Left lung (tissue), 4 donors: ENCODE measurements at regions not wholly inside any gene's neighbourhood (a gene's known extent, or its start where the extent isn't known, plus 50 kb on each side); places are given as distances from the start of the nearest gene placed in this dataset.

Source experiments
- ATAC-seq: fragments of 200-7000 bp; cut with Tn5 transposase; one replicate; pipeline ENCODE4 v1.9.1; 2020; ENCODE audit warnings: moderate library complexity
- DNase-seq, 4 donors: peaks; one replicate each; pipeline ENCODE4 v3.0.0-alpha.2; 2013 to 2020
- H3K27ac ChIP-seq, 2 donors: fragments of 200-600 bp; sonication (generic) in 1 of 2; one replicate each; pipeline versions ENCODE4 v1.5.0 to v1.8.0; 2020 to 2021
- H3K27me3 ChIP-seq, 2 donors: fragments of 200-600 bp; sonication (generic) in 1 of 2; one replicate each; pipeline versions ENCODE4 v1.5.0 to v1.8.0; 2020 to 2021
- H3K36me3 ChIP-seq, 2 donors: fragments of 200-600 bp; sonication (generic) in 1 of 2; one replicate each; pipeline versions ENCODE4 v1.5.0 to v1.8.0; 2020 to 2021
- H3K4me1 ChIP-seq, 2 donors: fragments of 200-600 bp; one replicate each; pipeline ENCODE4 v1.8.0; 2021
- H3K4me3 ChIP-seq, 2 donors: fragments of 200-600 bp; sonication (generic) in 1 of 2; one replicate each; pipeline versions ENCODE4 v1.5.0 to v1.8.0; 2020 to 2021; ENCODE audit warnings: mild to moderate bottlenecking in 1 of 2
- H3K9me3 ChIP-seq, 2 donors: fragments of 200-600 bp; sonication (generic) in 1 of 2; one replicate each; pipeline versions ENCODE4 v1.5.0 to v1.8.0; 2020 to 2021
- CTCF ChIP-seq, 2 donors: fragments of 200-600 bp; sonication (generic) in 1 of 2; IDR thresholded peaks; one replicate each; pipeline versions ENCODE4 v1.5.0 to v1.8.0; 2021; ENCODE audit warnings: antibody characterized with exemption in 2 of 2
- intact Hi-C, 2 donors: fragments of 100-400 bp; cut with DNase I; formaldehyde crosslinking; loops; one replicate each; pipeline versions ENCODE4 v1.11.2 to v1.14.2; 2022
- donor health status: DM: no; HTN: yes; CAD: no.
- donor health status: DM: no; HTN: no; CAD: no.

DNA sequence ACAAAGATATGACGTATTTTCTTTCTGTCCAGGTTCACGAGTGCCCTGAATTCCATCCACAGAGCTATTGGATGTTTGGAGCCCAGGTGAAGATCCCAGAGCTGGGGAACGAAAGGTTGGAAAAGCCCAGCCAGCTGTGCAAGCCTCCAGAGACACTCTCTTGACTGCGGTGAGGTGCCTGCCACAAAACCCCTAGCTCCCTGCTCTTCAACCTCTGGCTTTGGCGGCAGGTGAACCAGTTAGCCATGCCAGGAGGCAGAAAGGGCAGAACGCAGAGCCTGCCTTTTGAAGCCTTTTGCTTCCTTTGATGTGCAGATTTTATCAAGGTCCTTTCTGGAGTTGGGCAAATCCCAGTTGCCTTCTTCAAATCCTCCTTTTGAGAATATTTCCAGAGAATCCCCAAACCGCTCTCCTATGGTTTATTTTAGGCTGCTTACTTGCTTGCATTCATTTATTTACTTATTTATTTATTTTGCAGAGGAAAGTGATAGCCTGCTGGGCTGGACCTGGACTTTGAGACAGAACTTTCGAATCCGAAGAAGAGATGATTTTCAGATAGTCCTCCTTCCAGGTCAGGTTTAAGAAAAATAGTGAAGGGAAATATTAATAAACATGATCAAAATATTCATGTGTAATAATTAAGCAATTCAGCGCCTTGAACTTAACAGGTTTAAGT, 411.2 kb upstream of the TBX3 start:
- TF ChIP-seq CTCF (IDR thresholded peaks at IDR 0.05), result no peak
- Histone ChIP-seq H3K27ac (no peak overlapping the region), H3K4me1 (no peaks in the 10 kb centered on the region), H3K9me3 (no peaks in the 10 kb centered on the region), H3K27me3 (peaks cover 0 to 35% of the 10 kb centered on the region in 2 donors), H3K36me3 (no peaks in the 10 kb centered on the region), H3K4me3 (no peak overlapping the region)
- DNase-seq (no peak), ATAC-seq (no peak)
- intact Hi-C loops, result no loop called here

DNA sequence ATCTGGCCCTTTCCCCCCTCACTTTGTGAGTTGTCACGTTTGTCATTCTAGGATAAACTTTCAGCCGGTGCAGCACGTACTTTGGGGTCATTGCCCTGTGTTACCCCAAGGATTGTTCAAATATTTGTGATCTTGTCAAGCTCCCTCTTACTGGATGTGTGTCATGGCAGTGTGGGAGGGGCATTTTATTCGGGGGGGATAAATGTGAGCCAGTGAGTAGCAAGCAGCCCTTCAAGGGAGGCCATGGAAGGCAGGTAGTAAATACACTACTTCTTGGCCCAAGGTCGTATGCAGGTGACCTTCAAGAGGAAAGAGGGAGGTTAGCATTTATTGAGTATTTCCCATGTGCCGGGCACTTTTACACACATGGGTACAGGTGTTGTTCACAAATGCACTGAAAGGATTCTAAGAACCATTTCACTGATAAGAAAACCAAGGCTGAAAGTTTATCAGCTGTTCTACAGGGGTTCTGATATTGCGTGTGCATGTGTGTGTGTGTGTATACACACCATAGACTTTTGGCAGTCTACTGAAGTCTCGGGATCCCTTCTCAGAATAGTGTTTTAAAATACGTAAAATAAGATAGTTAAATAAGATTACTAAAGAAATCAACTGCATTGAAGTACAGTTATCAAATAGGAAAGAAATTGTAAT, 410.3 kb upstream of the TBX3 start:
- Histone ChIP-seq H3K36me3 (no peaks in the 10 kb centered on the region), H3K27ac (no peak overlapping the region), H3K4me3 (no peak overlapping the region), H3K9me3 (no peaks in the 10 kb centered on the region), H3K4me1 (no peaks in the 10 kb centered on the region), H3K27me3 (peaks cover 0 to 35% of the 10 kb centered on the region in 2 donors)
- intact Hi-C loops, result no loop called here
- DNase-seq (no peak), ATAC-seq (no peak)
- TF ChIP-seq CTCF (IDR thresholded peaks at IDR 0.05), result no peak

GRCh38 chr12:115093261-115093660, 409.3 kb upstream of the TBX3 start:
- intact Hi-C loops, result no loop called here
- ATAC-seq, result no peak
- H3K4me1 ChIP-seq, result no peaks in the 10 kb centered on the region

GRCh38 chr12:115090783-115091182, 406.8 kb upstream of the TBX3 start:
- TF ChIP-seq CTCF (IDR thresholded peaks at IDR 0.05), result no peak
- Histone ChIP-seq H3K27me3 (peaks cover 0 to 46% of the 10 kb centered on the region in 2 donors), H3K4me1 (no peaks in the 10 kb centered on the region), H3K9me3 (no peaks in the 10 kb centered on the region), H3K36me3 (no peaks in the 10 kb centered on the region), H3K27ac (no peak overlapping the region), H3K4me3 (no peak overlapping the region)
- DNase-seq (no peak), ATAC-seq (no peak)
- intact Hi-C loops, result no loop called here

More at GRCh38 chr12:115093261-115093660, 409.3 kb upstream of the TBX3 start:
- H3K27ac ChIP-seq, result no peak overlapping the region
- no peak for TF ChIP-seq CTCF (IDR thresholded peaks at IDR 0.05)
- no peak for DNase-seq
- no peaks in the 10 kb centered on the region for H3K9me3 ChIP-seq
- peaks cover 0 to 35% of the 10 kb centered on the region in 2 donors for H3K27me3 ChIP-seq
- no peak overlapping the region for H3K4me3 ChIP-seq
- no peaks in the 10 kb centered on the region for H3K36me3 ChIP-seq

DNA sequence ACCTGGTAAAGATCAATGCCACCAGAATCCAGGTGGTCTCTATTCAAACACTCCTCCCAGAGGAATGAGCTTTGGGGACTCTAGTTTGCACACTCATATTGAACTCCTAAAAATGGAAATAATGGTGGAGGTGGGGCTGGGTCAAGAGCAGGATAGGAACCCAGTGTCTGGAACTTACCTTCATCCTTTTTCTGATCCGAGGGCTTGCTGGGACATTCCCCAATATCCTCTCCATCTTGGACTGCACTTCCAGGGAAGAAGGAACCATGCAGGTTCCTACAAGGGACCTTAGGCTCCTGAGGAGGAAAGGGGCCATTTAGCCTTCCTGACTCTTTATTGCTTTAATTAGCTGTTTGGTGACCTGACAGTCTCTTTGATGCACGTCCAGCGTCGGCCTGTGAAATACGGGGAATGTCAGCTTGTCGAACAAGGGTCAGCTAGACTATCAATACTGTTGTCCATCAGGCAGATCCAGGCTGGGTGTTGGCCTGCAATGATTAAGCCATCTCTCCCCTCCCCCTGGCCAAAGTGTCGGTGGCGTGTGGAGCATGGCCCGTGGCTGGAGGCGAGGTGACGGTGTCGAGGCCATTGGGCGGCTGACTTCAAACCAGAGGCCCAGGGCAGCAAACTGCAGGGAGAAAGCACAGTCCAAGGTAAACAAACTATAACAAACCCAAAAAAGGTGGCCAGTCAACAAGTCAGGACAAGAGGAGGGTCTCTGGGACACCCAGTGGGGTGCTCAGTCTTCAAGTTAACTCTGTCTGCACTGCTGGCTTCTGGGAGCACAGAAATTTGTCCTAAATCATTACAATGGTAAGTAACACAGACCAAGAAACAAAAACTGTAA, 405.2 kb upstream of the TBX3 start:
- no peak for TF ChIP-seq CTCF (IDR thresholded peaks at IDR 0.05)
- Histone ChIP-seq H3K9me3 (no peaks in the 10 kb centered on the region), H3K36me3 (no peaks in the 10 kb centered on the region), H3K4me1 (no peaks in the 10 kb centered on the region), H3K4me3 (no peak overlapping the region), H3K27me3 (peaks cover 0 to 38% of the 10 kb centered on the region in 2 donors), H3K27ac (no peak overlapping the region)
- intact Hi-C loops, result no loop called here
- DNase-seq, result no peak
- no peak for ATAC-seq
